SK-N-SH (cell line): ENCODE measurements at regions not wholly inside any gene's neighbourhood (a gene's known extent, or its start where the extent isn't known, plus 50 kb on each side); places are given as distances from the start of the nearest gene placed in this dataset.

Experiments
- FOXM1 ChIP-seq: IDR thresholded peaks from 2 replicates; pipeline ENCODE4 v1.4.0; 2012; ENCODE audit warnings: low read depth, mild to moderate bottlenecking
- GATA2 ChIP-seq: sonication (generic); formaldehyde crosslinking; IDR thresholded peaks from 2 replicates; pipeline ENCODE4 v1.5.0; 2020; ENCODE audit warnings: mild to moderate bottlenecking, missing genetic modification reagents
- YY1 ChIP-seq: IDR thresholded peaks from 2 replicates; pipeline ENCODE4 v1.4.0; 2012; ENCODE audit warnings: low read depth, mild to moderate bottlenecking
- TF ChIP-seq, protein P1 (sequence below): fragments of 150-350 bp; IDR thresholded peaks from 2 replicates; pipeline ENCODE4 v1.6.1; 2017; ENCODE audit warnings: antibody characterized with exemption, low read length, low read depth, borderline replicate concordance
- TF ChIP-seq, protein P2 (sequence below): fragments of 200-600 bp; sonication (generic); IDR thresholded peaks from 2 replicates; pipeline ENCODE4 v1.6.1; 2017; ENCODE audit warnings: antibody characterized with exemption, mild to moderate bottlenecking, moderate library complexity

DNA sequence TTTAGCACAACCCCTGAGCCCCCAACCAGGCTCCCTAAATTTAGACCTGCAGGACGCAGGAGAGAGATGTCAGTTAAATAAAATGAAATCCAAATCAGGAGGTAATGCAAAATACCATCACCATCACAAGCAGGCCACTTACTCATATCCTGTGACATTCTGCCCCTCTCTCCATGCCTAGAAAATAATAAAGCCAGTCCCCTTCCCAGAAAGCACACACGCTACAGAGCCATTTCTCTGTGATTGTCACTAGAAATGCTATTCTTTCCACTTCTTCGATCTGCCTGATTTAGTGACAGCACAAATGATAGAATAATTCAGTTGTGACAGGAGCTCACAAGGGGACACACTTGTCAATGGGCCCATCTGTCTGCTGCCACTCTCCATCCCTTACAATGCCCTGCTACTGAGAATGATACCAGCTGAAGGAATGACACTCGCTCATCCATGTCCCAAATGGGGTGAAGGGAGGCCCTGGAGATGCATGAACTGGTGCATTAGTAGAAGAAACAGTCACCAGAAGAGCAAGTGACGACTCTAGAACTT, 272.1 kb downstream of the SP3 start:
- no peak for TF ChIP-seq GATA2 (CRISPR knock-in tag)
- TF ChIP-seq, protein P1, sequence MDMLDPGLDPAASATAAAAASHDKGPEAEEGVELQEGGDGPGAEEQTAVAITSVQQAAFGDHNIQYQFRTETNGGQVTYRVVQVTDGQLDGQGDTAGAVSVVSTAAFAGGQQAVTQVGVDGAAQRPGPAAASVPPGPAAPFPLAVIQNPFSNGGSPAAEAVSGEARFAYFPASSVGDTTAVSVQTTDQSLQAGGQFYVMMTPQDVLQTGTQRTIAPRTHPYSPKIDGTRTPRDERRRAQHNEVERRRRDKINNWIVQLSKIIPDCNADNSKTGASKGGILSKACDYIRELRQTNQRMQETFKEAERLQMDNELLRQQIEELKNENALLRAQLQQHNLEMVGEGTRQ, result no peak
- TF ChIP-seq, protein P2, sequence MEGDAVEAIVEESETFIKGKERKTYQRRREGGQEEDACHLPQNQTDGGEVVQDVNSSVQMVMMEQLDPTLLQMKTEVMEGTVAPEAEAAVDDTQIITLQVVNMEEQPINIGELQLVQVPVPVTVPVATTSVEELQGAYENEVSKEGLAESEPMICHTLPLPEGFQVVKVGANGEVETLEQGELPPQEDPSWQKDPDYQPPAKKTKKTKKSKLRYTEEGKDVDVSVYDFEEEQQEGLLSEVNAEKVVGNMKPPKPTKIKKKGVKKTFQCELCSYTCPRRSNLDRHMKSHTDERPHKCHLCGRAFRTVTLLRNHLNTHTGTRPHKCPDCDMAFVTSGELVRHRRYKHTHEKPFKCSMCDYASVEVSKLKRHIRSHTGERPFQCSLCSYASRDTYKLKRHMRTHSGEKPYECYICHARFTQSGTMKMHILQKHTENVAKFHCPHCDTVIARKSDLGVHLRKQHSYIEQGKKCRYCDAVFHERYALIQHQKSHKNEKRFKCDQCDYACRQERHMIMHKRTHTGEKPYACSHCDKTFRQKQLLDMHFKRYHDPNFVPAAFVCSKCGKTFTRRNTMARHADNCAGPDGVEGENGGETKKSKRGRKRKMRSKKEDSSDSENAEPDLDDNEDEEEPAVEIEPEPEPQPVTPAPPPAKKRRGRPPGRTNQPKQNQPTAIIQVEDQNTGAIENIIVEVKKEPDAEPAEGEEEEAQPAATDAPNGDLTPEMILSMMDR, result no peak
- no peak for TF ChIP-seq FOXM1
- no peak for TF ChIP-seq YY1
